ENCODE measurements at regions not wholly inside any gene's neighbourhood (a gene's known extent, or its start where the extent isn't known, plus 50 kb on each side); places are given as distances from the start of the nearest gene placed in this dataset.

DNA sequence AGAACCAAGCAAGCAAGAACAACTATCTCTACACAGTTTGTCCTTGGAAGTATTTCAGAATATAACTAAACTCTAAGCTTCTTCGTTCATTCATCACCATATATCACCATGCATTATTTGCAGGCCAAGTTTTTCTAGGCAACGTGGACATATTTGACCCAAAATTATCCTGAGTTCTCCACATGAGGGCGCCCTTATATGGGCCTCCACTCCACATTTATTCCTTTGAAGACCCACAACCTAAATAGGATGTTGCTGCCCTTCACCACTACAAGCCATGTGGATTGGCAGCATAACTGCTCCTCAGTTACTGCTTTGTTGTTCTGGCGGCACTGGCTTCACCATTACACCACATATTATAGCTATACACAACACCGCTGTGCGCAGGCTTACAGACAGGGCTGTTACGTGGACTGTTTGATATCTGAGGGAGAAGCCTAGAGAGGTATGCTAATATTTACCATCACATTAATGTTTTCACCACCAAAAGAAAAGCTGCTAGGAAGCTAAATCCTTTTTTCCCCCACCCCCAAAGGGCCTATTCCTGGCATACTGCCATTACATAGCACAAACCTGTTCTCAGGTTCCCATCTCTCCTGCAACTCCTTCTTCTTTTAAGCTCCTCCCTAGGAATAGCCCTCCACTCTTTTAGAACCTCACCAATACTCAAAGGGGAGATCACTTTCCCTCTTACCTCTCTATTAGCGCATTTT is 411.7 kb downstream of the C6orf118 start:
- no peak for DNase-seq
- no peaks in the 10 kb centered on the region for H3K4me1 ChIP-seq
- no peak overlapping the region for H3K4me3 ChIP-seq
- H3K27ac ChIP-seq, result no peak overlapping the region
- in situ Hi-C loops (cut with MboI; ENCODE audit: low pct_ligation_motif_present in 1 of 4, low pct_unique_long_range_greater_than_20kb in 1 of 4, low sequenced_read_pairs in 3 of 4), result no loop called here
- H3K36me3 ChIP-seq, result no peaks in the 10 kb centered on the region
- no peaks in the 10 kb centered on the region for H3K27me3 ChIP-seq
- 69 to 78% methylated on average over 7 to 8 of the region's 8 CpGs for WGBS, 2 donors (ENCODE audit: low coverage in 1 of 2)
- no peak for TF ChIP-seq EP300 (IDR thresholded peaks at IDR 0.05; ENCODE audit: low read depth)
- TF ChIP-seq, protein P1, sequence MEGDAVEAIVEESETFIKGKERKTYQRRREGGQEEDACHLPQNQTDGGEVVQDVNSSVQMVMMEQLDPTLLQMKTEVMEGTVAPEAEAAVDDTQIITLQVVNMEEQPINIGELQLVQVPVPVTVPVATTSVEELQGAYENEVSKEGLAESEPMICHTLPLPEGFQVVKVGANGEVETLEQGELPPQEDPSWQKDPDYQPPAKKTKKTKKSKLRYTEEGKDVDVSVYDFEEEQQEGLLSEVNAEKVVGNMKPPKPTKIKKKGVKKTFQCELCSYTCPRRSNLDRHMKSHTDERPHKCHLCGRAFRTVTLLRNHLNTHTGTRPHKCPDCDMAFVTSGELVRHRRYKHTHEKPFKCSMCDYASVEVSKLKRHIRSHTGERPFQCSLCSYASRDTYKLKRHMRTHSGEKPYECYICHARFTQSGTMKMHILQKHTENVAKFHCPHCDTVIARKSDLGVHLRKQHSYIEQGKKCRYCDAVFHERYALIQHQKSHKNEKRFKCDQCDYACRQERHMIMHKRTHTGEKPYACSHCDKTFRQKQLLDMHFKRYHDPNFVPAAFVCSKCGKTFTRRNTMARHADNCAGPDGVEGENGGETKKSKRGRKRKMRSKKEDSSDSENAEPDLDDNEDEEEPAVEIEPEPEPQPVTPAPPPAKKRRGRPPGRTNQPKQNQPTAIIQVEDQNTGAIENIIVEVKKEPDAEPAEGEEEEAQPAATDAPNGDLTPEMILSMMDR (IDR thresholded peaks at IDR 0.05), result no peak
- no peak for TF ChIP-seq POLR2A (IDR thresholded peaks at IDR 0.05)
- no peak for TF ChIP-seq POLR2AphosphoS5 (IDR thresholded peaks at IDR 0.05)
- no peaks in the 10 kb centered on the region for H3K9me3 ChIP-seq
- intact Hi-C loops (cut with DNase I; ENCODE audit: low total_unique reads), result no loop called here

DNA sequence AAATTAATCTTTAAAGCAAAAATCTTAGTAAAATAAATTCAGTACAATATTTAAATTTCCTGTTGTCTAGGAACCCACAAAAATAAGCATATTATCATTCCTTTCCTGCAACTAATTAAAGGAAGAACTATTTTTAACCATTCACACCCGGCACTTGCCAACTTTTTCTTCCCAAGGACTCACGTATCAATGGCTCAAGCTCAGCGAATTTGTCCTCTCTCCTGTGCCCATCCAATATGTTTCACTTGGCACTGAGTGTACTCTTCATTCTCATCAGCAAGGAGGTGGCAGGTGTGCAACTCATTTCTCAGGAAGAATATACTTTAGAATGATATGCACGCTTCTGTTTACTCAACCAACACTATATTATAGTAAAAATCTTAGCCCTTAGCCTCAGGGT is 419.4 kb downstream of the C6orf118 start:
- no peaks in the 10 kb centered on the region for H3K4me1 ChIP-seq
- intact Hi-C loops (cut with DNase I; ENCODE audit: low total_unique reads), result no loop called here
- no peaks in the 10 kb centered on the region for H3K9me3 ChIP-seq
- no peak for DNase-seq
- H3K4me3 ChIP-seq, result no peak overlapping the region
- in situ Hi-C loops (cut with MboI; ENCODE audit: low pct_ligation_motif_present in 1 of 4, low pct_unique_long_range_greater_than_20kb in 1 of 4, low sequenced_read_pairs in 3 of 4), result no loop called here
- H3K36me3 ChIP-seq, result no peaks in the 10 kb centered on the region
- TF ChIP-seq EP300 (IDR thresholded peaks at IDR 0.05; ENCODE audit: low read depth) (no peak), POLR2AphosphoS5 (IDR thresholded peaks at IDR 0.05) (no peak), POLR2A (IDR thresholded peaks at IDR 0.05) (no peak)
- TF ChIP-seq, protein P1 (IDR thresholded peaks at IDR 0.05), result no peak
- no peaks in the 10 kb centered on the region for H3K27me3 ChIP-seq
- no peak overlapping the region for H3K27ac ChIP-seq
- 79 to 82% methylated on average over 4 of the region's 4 CpGs for WGBS, 2 donors (ENCODE audit: low coverage in 1 of 2)

DNA sequence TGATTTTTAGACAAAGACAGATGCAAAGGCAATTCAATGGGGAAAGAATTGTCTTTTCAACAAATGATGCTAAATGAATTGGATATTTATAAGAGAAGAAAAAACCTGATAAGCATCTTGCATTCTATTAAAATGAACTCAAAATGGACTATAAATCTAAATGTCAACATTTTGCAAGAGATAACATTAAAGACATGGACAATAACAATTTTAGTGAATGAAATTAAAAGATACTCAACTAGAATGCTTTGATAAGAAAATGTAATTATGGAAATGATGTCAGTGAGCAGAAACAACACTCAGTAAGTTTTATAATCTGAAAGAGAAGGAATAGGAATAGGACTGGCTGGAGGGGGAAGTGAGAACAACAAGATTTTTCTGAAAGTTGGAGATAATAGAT is 421.7 kb downstream of the C6orf118 start:
- Histone ChIP-seq H3K36me3 (no peaks in the 10 kb centered on the region), H3K27me3 (no peaks in the 10 kb centered on the region), H3K4me1 (no peaks in the 10 kb centered on the region), H3K4me3 (no peak overlapping the region), H3K27ac (no peak overlapping the region), H3K9me3 (no peaks in the 10 kb centered on the region)
- TF ChIP-seq POLR2A (IDR thresholded peaks at IDR 0.05) (no peak), POLR2AphosphoS5 (IDR thresholded peaks at IDR 0.05) (no peak), EP300 (IDR thresholded peaks at IDR 0.05; ENCODE audit: low read depth) (no peak)
- TF ChIP-seq, protein P1 (IDR thresholded peaks at IDR 0.05), result no peak
- intact Hi-C loops (cut with DNase I; ENCODE audit: low total_unique reads) (no loop called here), in situ Hi-C loops (cut with MboI; ENCODE audit: low pct_ligation_motif_present in 1 of 4, low pct_unique_long_range_greater_than_20kb in 1 of 4, low sequenced_read_pairs in 3 of 4) (no loop called here)
- DNase-seq, result no peak

DNA sequence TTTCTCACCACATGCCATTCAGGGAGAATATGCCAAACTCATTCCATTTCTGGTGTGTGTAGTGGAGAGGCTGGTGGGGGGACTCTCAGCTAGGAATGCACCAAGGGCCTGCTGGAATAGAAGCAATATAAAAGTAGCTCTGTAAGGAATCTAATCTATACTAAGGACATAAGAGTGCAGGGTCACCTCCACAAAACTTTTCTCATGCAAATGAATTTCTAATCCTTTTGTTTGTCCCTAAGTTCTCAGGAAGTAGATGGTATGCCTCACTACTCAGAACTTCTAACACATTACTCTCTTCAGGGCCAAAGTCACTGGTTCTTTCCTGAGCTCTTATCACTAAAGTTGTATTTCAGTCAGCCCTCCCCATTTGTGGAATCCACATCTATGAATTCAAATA is 427.2 kb downstream of the C6orf118 start:
- Histone ChIP-seq H3K36me3 (no peaks in the 10 kb centered on the region), H3K4me1 (no peaks in the 10 kb centered on the region), H3K4me3 (no peak overlapping the region), H3K27me3 (no peaks in the 10 kb centered on the region), H3K27ac (no peak overlapping the region), H3K9me3 (no peaks in the 10 kb centered on the region)
- intact Hi-C loops (cut with DNase I; ENCODE audit: low total_unique reads) (loop anchor here (1.0 kb wide), 1 partner anchor 25 kb away; no protein-coding TSS in a partner anchor), in situ Hi-C loops (cut with MboI; ENCODE audit: low pct_ligation_motif_present in 1 of 4, low pct_unique_long_range_greater_than_20kb in 1 of 4, low sequenced_read_pairs in 3 of 4) (no loop called here)
- TF ChIP-seq, protein P1 (IDR thresholded peaks at IDR 0.05), result no peak
- no peak for TF ChIP-seq EP300 (IDR thresholded peaks at IDR 0.05; ENCODE audit: low read depth)
- TF ChIP-seq POLR2A (IDR thresholded peaks at IDR 0.05), result no peak
- no peak for TF ChIP-seq POLR2AphosphoS5 (IDR thresholded peaks at IDR 0.05)
- DNase-seq, result no peak
